Stimulated activated CD4-positive, alpha-beta T cell treated with anti-CD3 and anti-CD28 coated beads, Interleukin-4, amount 100 ng/mL, for 48 hours (primary cell): ENCODE measurements at regions not wholly inside any gene's neighbourhood (a gene's known extent, or its start where the extent isn't known, plus 50 kb on each side); places are given as distances from the start of the nearest gene placed in this dataset.
"Not testable (repeated sequence)": the region's sequence is repeated elsewhere in the genome, so short reads cannot be mapped to it uniquely, and the experiment has no call there.

Experiments used
- DNase-seq, 2 donors: peaks; one replicate each; pipeline ENCODE4 v3.0.0-alpha.2; 2020; ENCODE audit warnings: low read depth in 2 of 2

- no peak for DNase-seq
Observed at GRCh38 chr2:89833780-89834117, 1142.3 kb downstream of the RPIA start.

- no peak for DNase-seq
Observed at GRCh38 chr2:89834306-89834705, 1142.8 kb downstream of the RPIA start.

- not testable (repeated sequence) for DNase-seq
Observed at GRCh38 chr2:89836326-89836725, 1144.9 kb downstream of the RPIA start.

GRCh38 chr2:89837962-89838625 lies 1146.6 kb downstream of the RPIA start:
- no peak for DNase-seq

- DNase-seq = not testable (repeated sequence)
Observed at GRCh38 chr2:89840175-89840574, 1148.7 kb downstream of the RPIA start.

GRCh38 chr2:89840781-89841475 lies 1149.5 kb downstream of the RPIA start:
- not testable (repeated sequence) for DNase-seq

- DNase-seq = no peak
Observed at GRCh38 chr2:89841476-89841840, 1150.0 kb downstream of the RPIA start.

- no peak for DNase-seq
Observed at GRCh38 chr2:89842180-89842908, 1150.9 kb downstream of the RPIA start.

GRCh38 chr2:89844221-89844943 lies 1152.9 kb downstream of the RPIA start:
- no peak for DNase-seq

- no peak for DNase-seq
Observed at GRCh38 chr2:89845532-89845931, 1154.1 kb downstream of the RPIA start.

- no peak for DNase-seq
Observed at GRCh38 chr2:89848114-89848513, 1156.6 kb downstream of the RPIA start.

- DNase-seq = no peak
Observed at GRCh38 chr2:89848763-89849368, 1157.4 kb downstream of the RPIA start.

GRCh38 chr2:89849731-89850130 lies 1158.3 kb downstream of the RPIA start:
- DNase-seq = no peak

GRCh38 chr2:89850481-89850880 lies 1159.0 kb downstream of the RPIA start:
- DNase-seq = no peak

GRCh38 chr2:89850881-89851582 lies 1159.6 kb downstream of the RPIA start:
- DNase-seq = no peak

GRCh38 chr2:89851583-89851905 lies 1160.1 kb downstream of the RPIA start:
- DNase-seq = no peak

GRCh38 chr2:89853427-89853826 lies 1162.0 kb downstream of the RPIA start:
- DNase-seq = not testable (repeated sequence)

GRCh38 chr2:89855752-89856151 lies 1164.3 kb downstream of the RPIA start:
- not testable (repeated sequence) for DNase-seq

- not testable (repeated sequence) for DNase-seq
Observed at GRCh38 chr2:89856305-89856704, 1164.8 kb downstream of the RPIA start.

GRCh38 chr2:89862164-89862563 lies 1170.7 kb downstream of the RPIA start:
- DNase-seq = not testable (repeated sequence)

GRCh38 chr2:89863209-89863608 lies 1171.7 kb downstream of the RPIA start:
- DNase-seq = not testable (repeated sequence)
